Epidermal melanocyte (primary cell): ENCODE measurements at regions not wholly inside any gene's neighbourhood (a gene's known extent, or its start where the extent isn't known, plus 50 kb on each side); places are given as distances from the start of the nearest gene placed in this dataset.
A peak's percentile ranks its signal among the peaks of the same experiment; 100 is the strongest.

ENCODE experiments used
- DNase-seq: peaks from one replicate; pipeline ENCODE4 v3.0.0; 2011; ENCODE audit warnings: low spot score; ENCODE audit not compliant: insufficient read length

DNA sequence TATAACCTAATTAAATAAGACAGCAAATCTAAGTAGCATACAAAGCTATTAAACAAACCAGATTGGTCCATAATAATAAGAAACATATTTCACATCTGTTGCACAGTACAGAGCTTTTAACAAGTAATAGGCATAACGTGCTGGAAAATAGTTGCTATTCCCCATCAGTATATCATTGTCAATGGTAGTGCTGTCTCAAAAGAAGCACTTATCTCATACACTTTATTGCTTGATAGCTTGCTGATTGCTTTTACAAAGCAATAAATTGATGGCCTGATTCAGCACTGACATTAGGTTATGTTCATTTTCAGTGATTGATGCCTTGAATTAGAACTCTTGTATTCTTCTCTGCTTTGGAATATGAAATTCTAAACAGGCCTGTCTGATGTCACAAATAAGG is 641.7 kb downstream of the CBLN2 start:
- no peak for DNase-seq

DNA sequence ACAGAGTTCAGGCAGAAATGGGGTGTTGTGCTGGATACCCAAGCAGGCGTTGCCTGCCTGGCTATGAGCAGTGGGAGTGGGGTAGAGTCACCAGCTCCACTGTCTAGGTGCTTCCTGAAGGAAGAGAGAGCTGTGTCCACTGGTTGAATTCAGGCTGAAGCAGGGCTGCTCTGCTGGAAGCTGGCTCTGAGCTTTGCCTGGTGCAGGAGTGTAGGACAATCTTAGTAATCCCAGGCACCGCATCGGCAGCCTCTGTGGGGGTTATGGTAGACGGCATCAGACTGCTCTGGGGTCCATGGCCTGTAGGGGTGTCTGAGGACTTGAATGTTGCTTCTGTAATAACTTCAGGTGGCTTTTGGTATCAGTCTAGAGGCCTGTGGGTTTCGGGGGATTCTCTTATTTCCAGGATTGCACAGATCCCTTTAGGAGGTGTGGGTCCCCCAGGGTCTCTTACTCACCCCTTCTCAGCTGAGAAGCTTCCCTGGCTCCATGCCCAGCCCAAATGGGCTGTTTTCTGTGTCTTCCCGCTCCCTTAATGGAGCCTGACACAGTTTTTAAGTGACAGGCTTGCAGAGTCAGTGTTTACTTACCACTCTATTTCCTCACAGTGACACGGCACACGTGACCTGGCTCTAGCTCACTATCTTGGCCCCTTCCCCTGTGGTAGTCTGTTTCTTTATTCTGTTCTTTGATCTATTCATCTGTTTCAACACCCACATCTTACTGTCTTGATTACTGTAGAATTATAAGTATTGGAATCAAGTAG is 644.3 kb downstream of the CBLN2 start:
- DNase-seq, result no peak

- no peak for DNase-seq
Measured at GRCh38 chr18:71899183-71899582, 645.0 kb downstream of the CBLN2 start.

DNA sequence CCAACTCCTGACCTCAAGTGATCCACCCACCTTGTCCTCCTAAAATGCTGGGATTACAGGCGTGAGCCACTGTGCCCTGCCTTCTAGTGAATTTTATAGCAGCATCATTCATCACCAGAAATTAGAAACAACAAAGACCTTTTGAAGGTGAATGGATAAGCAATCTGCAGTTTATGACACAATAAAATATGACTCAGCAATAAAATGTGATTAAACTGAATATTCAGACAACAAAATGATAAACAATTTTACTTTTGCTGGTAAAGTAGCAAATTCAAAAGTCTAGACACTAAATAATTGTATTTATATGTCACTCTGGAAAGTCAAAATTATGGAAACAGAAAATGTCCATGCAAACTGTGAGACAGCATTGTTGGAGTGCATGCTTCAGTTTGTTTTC is 656.6 kb downstream of the CBLN2 start:
- no peak for DNase-seq

- no peak for DNase-seq
Measured at GRCh38 chr18:71878226-71878625, 665.9 kb downstream of the CBLN2 start.

- DNase-seq, result no peak
Measured at GRCh38 chr18:71873695-71874094, 670.4 kb downstream of the CBLN2 start.

- no peak for DNase-seq
Measured at GRCh38 chr18:71865888-71866287, 678.3 kb downstream of the CBLN2 start.

DNA sequence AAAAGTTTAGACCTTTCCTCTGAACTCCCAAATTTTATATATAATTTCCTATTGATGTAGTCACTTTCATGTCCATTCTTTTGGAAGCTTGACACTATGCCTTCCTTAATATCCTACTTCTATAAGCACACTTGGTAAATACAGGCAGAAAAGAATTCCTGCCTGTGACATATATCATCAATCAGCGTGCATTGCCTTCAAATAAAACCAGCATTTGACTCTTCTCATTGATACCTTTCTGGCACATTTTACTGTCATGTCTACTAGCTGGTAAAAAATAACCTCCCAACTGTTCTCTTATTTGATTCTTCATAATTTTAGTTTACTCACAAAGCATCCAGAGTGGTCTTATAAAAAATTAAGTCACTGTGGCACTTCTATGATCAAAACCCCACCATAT is 693.5 kb downstream of the CBLN2 start:
- no peak for DNase-seq

- DNase-seq, result no peak
Measured at GRCh38 chr18:71849407-71849806, 694.7 kb downstream of the CBLN2 start.

- no peak for DNase-seq
Measured at GRCh38 chr18:71846716-71847115, 697.4 kb downstream of the CBLN2 start.

DNA sequence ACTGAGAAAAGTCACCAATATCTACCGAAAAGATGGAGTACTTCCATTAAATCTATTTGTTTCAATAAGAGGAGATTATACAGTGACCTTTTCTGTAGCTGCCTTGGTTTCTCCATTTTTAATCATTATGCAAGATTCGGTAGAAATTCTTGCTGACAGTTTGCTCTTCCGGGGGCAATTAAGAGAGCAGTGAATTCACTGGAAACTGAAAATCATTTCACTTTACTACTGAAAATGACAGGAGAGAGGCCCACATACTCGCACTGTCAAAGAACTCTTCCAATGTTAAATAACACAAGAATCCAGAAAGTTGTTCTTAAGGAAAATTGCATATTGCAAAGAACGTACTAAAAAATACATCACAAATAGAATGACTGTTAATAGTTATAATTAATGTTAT is 699.3 kb downstream of the CBLN2 start:
- DNase-seq, result no peak

DNA sequence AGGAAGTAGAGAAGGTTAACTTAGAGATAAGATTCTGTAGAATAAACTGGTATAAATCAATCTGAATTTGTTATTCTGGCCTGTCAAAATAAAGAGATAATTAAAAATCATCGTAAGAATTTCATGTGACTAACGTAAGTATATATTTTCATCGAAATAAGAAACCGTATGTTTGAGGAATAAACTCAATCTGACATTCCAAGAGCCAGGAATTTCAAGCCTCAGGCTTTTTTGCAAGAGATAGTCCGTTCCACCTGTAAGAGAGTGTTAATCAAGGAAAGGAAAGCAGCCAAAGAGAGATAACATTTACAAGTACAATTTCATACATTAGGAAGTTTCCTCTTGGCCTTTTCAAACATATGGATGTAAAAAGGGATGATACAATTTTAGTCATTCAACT is 701.5 kb downstream of the CBLN2 start:
- no peak for DNase-seq

- DNase-seq, result no peak
Measured at GRCh38 chr18:71837547-71837946, 706.6 kb downstream of the CBLN2 start.

GRCh38 chr18:71832946-71833617 is 711.1 kb downstream of the CBLN2 start:
- no peak for DNase-seq

GRCh38 chr18:71831039-71831438 is 713.1 kb downstream of the CBLN2 start:
- no peak for DNase-seq

- DNase-seq, result no peak
Measured at GRCh38 chr18:71827301-71827700, 716.8 kb downstream of the CBLN2 start.

DNA sequence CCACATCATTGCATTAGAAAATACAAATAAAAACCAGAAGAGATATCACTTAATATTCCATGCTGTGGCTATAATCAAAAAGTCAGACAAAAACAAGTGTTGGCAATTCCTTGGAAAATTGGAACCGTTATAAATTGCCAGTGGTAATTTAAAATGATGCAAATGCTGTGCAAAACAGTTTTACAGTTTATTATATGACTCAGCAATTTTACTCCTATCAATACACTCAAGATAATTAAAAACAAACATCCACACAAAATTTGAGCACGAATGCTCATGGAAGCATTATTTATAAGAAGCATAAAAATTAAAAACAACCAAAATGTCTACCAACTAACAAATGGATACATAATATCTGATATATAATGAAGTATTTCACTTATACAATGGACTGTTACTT is 728.8 kb downstream of the CBLN2 start:
- no peak for DNase-seq

DNA sequence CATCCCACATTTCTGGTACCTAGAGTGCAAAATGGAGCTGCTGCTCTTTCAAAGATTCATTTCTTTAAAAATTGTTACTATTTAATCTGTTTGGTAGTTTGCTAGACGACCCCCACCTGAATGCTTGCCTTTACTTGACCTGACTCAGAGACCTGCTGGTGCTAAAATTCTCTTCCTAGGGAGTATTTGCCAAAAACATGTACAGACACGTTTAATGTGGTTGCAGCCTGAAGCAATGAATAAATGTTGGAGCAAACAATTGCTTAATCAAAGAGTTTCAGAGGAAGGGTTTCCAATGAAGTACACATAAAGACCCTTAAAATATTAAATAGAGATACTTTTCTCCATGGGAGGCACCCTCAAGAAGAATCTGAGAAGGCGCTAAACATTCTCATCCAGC is 734.4 kb downstream of the CBLN2 start:
- DNase-seq, result no peak

DNA sequence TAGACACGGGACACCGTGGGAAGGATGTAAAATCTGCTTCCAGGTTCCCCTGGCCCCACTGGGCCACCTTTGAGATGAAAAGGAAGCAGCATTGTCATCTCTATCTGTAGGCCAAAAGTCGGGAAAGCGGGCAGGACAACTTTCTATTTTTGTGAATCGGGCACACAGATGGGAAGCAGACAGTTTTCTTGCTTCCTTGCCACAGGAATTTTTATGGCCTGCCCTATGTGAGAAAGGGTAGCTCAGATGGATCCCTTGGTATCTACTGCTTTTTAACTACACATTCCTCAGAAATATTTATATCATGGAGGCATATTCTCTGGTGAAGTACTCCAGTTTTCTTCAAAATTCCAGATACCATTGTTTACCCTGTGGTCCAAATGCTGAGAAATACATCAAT is 735.5 kb downstream of the CBLN2 start:
- no peak for DNase-seq

DNA sequence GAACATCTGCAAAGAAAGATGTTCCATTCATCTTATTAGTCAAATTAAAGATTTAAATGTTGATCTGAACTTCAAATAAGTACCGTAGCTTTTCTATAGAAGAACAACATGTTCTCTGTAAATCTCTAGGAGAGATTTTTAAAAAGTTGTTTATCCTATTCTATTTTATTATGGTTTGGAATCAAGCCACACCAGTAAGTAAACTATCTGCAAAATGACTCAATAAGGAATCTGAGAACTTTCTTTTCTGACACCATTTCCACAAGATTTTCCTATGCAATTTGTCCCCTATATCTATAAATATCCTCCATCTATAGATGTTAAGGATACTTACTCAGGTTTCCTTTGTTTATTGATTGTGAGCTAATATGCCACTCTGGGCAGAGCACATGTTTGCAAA is 736.6 kb downstream of the CBLN2 start:
- no peak for DNase-seq

- peak; percentile 23 for DNase-seq
Measured at GRCh38 chr18:71798986-71799673, 745.0 kb downstream of the CBLN2 start.

DNA sequence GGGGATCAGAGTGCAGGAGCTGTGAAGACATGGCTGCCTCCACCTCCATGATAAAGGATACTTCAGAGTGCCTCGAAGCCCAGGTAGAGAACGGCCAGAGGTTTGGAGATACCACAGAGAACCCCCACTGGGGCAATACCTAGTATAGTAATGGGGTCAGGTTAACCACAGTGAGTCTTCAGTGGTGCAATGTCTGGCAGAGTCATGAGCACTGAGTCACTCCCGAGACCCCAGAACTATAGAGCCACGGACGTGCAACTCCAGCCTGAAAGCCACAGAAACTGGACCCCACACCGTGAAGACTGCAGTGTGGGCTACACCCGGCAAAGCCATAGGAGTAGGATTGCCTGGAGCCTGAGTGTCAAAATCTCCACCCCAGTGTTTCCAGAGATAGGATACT is 746.6 kb downstream of the CBLN2 start:
- no peak for DNase-seq

DNA sequence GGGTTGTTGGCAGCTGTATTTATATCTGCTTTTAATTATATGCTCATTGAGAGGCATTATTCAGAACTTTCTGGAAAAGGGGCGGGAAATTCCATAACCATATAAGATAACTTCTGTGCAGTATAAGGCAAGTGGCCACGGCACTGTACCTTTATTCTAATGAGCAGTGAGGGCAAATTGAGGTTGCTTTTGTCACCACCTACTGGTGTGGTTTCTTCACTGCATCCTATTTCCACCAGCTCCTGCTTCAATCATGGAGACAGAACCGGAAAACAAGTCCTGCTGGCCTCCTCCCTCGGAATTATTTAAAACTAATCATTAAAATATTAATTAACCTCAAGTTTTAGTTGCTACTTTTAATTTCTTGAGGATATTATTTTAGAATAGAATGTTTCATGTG is 759.4 kb downstream of the CBLN2 start:
- no peak for DNase-seq
